HK-2 (cell line): ENCODE measurements at regions not wholly inside any gene's neighbourhood (a gene's known extent, or its start where the extent isn't known, plus 50 kb on each side); places are given as distances from the start of the nearest gene placed in this dataset.

Source experiments
- DNase-seq: peaks from one replicate; pipeline ENCODE4 v3.0.0-alpha.2; 2018; ENCODE audit not compliant: unreplicated experiment

- DNase-seq = no peak
These were observed 242.2 kb downstream of the ENGASE start for GRCh38 chr17:79316805-79317204.

GRCh38 chr17:79315358-79316105, 240.9 kb downstream of the ENGASE start:
- DNase-seq = no peak

- no peak for DNase-seq
These were observed 240.2 kb downstream of the ENGASE start for GRCh38 chr17:79314617-79315357.

GRCh38 chr17:79311373-79311772, 236.7 kb downstream of the ENGASE start:
- DNase-seq = no peak

- peak; percentile 14 for DNase-seq
These were observed 232.0 kb downstream of the ENGASE start for GRCh38 chr17:79306424-79307318.

GRCh38 chr17:79305768-79306423, 231.3 kb downstream of the ENGASE start:
- DNase-seq = peak; percentile 16

- DNase-seq = no peak
These were observed 230.7 kb downstream of the ENGASE start for GRCh38 chr17:79305376-79305767.

- DNase-seq = no peak
These were observed 230.3 kb downstream of the ENGASE start for GRCh38 chr17:79304884-79305283.

GRCh38 chr17:79303641-79304205, 229.1 kb downstream of the ENGASE start:
- DNase-seq = no peak

- no peak for DNase-seq
These were observed 226.8 kb downstream of the ENGASE start for GRCh38 chr17:79301469-79301868.

- DNase-seq = no peak
These were observed 224.7 kb downstream of the ENGASE start for GRCh38 chr17:79299349-79299748.

- DNase-seq = no peak
These were observed 224.2 kb downstream of the ENGASE start for GRCh38 chr17:79298799-79299198.

- DNase-seq = no peak
These were observed 221.6 kb downstream of the ENGASE start for GRCh38 chr17:79296243-79296642.

GRCh38 chr17:79295307-79295706, 220.7 kb downstream of the ENGASE start:
- DNase-seq = peak; percentile 7

GRCh38 chr17:79294459-79295071, 219.9 kb downstream of the ENGASE start:
- DNase-seq = peak; percentile 66

- DNase-seq = no peak
These were observed 217.9 kb downstream of the ENGASE start for GRCh38 chr17:79292501-79292900.

GRCh38 chr17:79291391-79291790, 216.8 kb downstream of the ENGASE start:
- DNase-seq = no peak

GRCh38 chr17:79290726-79291125, 216.1 kb downstream of the ENGASE start:
- no peak for DNase-seq

- DNase-seq = no peak
These were observed 214.3 kb downstream of the ENGASE start for GRCh38 chr17:79288950-79289349.

GRCh38 chr17:79286440-79286839, 211.8 kb downstream of the ENGASE start:
- no peak for DNase-seq

GRCh38 chr17:79285973-79286372, 211.3 kb downstream of the ENGASE start:
- DNase-seq = no peak
